ENCODE measurements at regions not wholly inside any gene's neighbourhood (a gene's known extent, or its start where the extent isn't known, plus 50 kb on each side); places are given as distances from the start of the nearest gene placed in this dataset.

DNA sequence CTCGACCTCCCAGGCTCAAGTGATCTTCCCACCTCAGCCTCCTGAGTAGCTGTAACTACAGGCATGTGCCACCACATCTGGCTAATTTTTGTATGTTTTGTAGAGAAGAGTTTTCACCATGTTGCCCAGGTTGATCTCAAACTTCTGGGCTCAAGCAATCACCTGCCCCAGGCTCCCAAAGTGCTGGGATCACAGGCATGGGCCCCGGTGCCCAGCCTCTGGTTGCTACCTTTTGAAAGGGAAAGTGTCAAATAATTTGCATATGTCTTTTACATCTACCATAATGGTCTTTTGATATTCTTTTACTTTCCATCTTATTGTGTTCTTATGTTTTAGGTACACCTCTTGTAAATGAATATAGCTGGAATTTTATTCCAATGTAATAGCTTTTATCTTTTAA lies 263.1 kb upstream of the FN1 start:
- Histone ChIP-seq H4K20me1 (ENCODE audit: control insufficient read depth, insufficient read depth) (no peaks in the 10 kb centered on the region), H2AFZ (ENCODE audit: control insufficient read depth, low read depth, low read length) (no peak overlapping the region), H3K4me1 (ENCODE audit: control insufficient read depth, insufficient read depth, low read length) (no peaks in the 10 kb centered on the region), H3K36me3 (ENCODE audit: control insufficient read depth in 2 of 2, insufficient read depth in 2 of 2, low read length in 1 of 2) (no peaks in the 10 kb centered on the region), H3K4me2 (ENCODE audit: control insufficient read depth, insufficient read depth) (no peak overlapping the region), H3K9me3 (replicated peaks; ENCODE audit: control insufficient read depth, insufficient read depth, low read length) (peaks cover 5% of the 10 kb centered on the region; the same call in 2 of the 3 replicates), H3K9ac (ENCODE audit: control insufficient read depth, insufficient read depth, low read length) (no peak overlapping the region), H3K27ac (ENCODE audit: control insufficient read depth, insufficient read depth) (no peak overlapping the region), H3K4me3 (no peak overlapping the region), H3K27me3 (replicated peaks in 1 of 2; ENCODE audit: control insufficient read depth in 2 of 2, insufficient read depth in 2 of 2, low read length in 1 of 2) (no peaks in the 10 kb centered on the region), H3K79me2 (ENCODE audit: control insufficient read depth, insufficient read depth, low read length) (no peaks in the 10 kb centered on the region)
- POLR2A ChIA-PET = interaction anchor here (0.7 kb wide), 1 partner anchor 87 kb away, joined by 3 read pairs; no protein-coding TSS in a partner anchor
- 21% methylated on average over 2 of the region's 2 CpGs for WGBS (ENCODE audit: insufficient coverage, insufficient replicate concordance, low lambda C conversion rate, missing lambda C conversion rate)
- no peak for ATAC-seq
- no TSS peak for BruUV-seq (replicated peaks)
- in situ Hi-C loops (cut with MboI) = no loop called here
- SMC1A ChIA-PET (ENCODE audit: uncharacterized antibody, unreplicated experiment) = interaction anchor here (1.0 to 1.8 kb wide), 3 partner anchors 10 to 196 kb away, joined by 3 to 7 read pairs (median 4); no protein-coding TSS in a partner anchor
- CTCF ChIA-PET = interaction anchor here (1.4 kb wide), 1 partner anchor 11 kb away, joined by 4 read pairs; no protein-coding TSS in a partner anchor
- no peak for TF ChIP-seq CREB1 (IDR thresholded peaks at IDR 0.05; ENCODE audit: low read depth)
- TF ChIP-seq, protein P1, sequence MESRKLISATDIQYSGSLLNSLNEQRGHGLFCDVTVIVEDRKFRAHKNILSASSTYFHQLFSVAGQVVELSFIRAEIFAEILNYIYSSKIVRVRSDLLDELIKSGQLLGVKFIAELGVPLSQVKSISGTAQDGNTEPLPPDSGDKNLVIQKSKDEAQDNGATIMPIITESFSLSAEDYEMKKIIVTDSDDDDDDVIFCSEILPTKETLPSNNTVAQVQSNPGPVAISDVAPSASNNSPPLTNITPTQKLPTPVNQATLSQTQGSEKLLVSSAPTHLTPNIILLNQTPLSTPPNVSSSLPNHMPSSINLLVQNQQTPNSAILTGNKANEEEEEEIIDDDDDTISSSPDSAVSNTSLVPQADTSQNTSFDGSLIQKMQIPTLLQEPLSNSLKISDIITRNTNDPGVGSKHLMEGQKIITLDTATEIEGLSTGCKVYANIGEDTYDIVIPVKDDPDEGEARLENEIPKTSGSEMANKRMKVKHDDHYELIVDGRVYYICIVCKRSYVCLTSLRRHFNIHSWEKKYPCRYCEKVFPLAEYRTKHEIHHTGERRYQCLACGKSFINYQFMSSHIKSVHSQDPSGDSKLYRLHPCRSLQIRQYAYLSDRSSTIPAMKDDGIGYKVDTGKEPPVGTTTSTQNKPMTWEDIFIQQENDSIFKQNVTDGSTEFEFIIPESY (IDR thresholded peaks at IDR 0.05) = no peak
- no peak for TF ChIP-seq ATF3 (IDR thresholded peaks at IDR 0.05; ENCODE audit: borderline replicate concordance, extremely low read depth, low read depth, low read length)
- FAIRE-seq = no peak
- intact Hi-C loops (cut with micrococcal nuclease; ENCODE audit: unreplicated experiment) = no loop called here
- RAD21 ChIA-PET (ENCODE audit: unreplicated experiment) = no interaction called here
- no peak for DNase-seq (ENCODE audit: low read depth, low spot score)

DNA sequence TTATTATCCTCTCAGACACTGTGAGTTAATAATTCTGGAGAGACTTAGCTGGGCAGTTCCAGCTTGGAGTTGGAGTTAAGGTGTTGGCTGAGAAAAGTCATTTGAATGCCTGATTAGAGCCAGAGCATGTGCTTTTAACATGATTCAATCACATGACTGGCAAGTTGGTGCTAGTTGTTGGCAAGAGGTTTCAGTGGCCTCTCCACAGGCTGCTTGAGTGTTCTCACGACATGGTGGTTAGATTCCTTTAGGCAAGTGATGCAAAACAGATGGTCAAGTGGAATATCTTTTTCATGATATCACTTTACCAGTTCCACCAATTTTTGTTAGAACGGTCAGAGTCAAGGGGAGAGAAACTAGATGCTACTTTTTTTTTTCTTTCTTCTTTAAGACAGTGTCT lies 262.7 kb upstream of the FN1 start:
- H3K27ac ChIP-seq (ENCODE audit: control insufficient read depth, insufficient read depth) = no peak overlapping the region
- intact Hi-C loops (cut with micrococcal nuclease; ENCODE audit: unreplicated experiment) = no loop called here

More for the DNA sequence above, 262.7 kb upstream of the FN1 start:
- CTCF ChIA-PET = interaction anchor here (1.4 kb wide), 1 partner anchor 10 kb away, joined by 4 read pairs; no protein-coding TSS in a partner anchor
- no peak for TF ChIP-seq SREBF2 (IDR thresholded peaks at IDR 0.05; ENCODE audit: low read length)
- TF ChIP-seq RAD51 (IDR thresholded peaks at IDR 0.05) = no peak
- no peak for TF ChIP-seq SMAD1 (IDR thresholded peaks at IDR 0.05; ENCODE audit: low read depth, partially characterized antibody)
- no peak for TF ChIP-seq SREBF1 (IDR thresholded peaks at IDR 0.05; ENCODE audit: low read length)
- TF ChIP-seq ELK1 (IDR thresholded peaks at IDR 0.05; ENCODE audit: low read depth, low read length) = no peak
- TF ChIP-seq, protein P2, sequence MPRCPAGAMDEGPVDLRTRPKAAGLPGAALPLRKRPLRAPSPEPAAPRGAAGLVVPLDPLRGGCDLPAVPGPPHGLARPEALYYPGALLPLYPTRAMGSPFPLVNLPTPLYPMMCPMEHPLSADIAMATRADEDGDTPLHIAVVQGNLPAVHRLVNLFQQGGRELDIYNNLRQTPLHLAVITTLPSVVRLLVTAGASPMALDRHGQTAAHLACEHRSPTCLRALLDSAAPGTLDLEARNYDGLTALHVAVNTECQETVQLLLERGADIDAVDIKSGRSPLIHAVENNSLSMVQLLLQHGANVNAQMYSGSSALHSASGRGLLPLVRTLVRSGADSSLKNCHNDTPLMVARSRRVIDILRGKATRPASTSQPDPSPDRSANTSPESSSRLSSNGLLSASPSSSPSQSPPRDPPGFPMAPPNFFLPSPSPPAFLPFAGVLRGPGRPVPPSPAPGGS (IDR thresholded peaks at IDR 0.05; ENCODE audit: borderline replicate concordance, insufficient read depth, low read depth, low read length, poor library complexity, severe bottlenecking) = no peak
- TF ChIP-seq JUND (IDR thresholded peaks at IDR 0.05; ENCODE audit: low read depth, low read length) = no peak
- TF ChIP-seq ZZZ3 (IDR thresholded peaks at IDR 0.05; ENCODE audit: control insufficient read depth, insufficient read length, low read depth) = no peak
- TF ChIP-seq ZNF24 (IDR thresholded peaks at IDR 0.05) = no peak
- TF ChIP-seq CBFB (IDR thresholded peaks at IDR 0.05; ENCODE audit: low read depth) = no peak
- no peak for FAIRE-seq
- WGBS (ENCODE audit: insufficient coverage, insufficient replicate concordance, low lambda C conversion rate, missing lambda C conversion rate) = 39% methylated on average over 2 of the region's 2 CpGs
- no peak for DNase-seq (ENCODE audit: low read depth, low spot score)
- H4K20me1 ChIP-seq (ENCODE audit: control insufficient read depth, insufficient read depth) = no peaks in the 10 kb centered on the region
- no peak overlapping the region for H3K9ac ChIP-seq (ENCODE audit: control insufficient read depth, insufficient read depth, low read length)
- RAD21 ChIA-PET (ENCODE audit: unreplicated experiment) = no interaction called here
- POLR2A ChIA-PET = no interaction called here
- H3K4me1 ChIP-seq (ENCODE audit: control insufficient read depth, insufficient read depth, low read length) = no peaks in the 10 kb centered on the region
- in situ Hi-C loops (cut with MboI) = no loop called here
- H2AFZ ChIP-seq (ENCODE audit: control insufficient read depth, low read depth, low read length) = no peak overlapping the region
- H3K4me3 ChIP-seq = no peak overlapping the region
- H3K4me2 ChIP-seq (ENCODE audit: control insufficient read depth, insufficient read depth) = no peak overlapping the region
- H3K9me3 ChIP-seq (replicated peaks; ENCODE audit: control insufficient read depth, insufficient read depth, low read length) = peaks cover 5% of the 10 kb centered on the region; the same call in 2 of the 3 replicates
- H3K79me2 ChIP-seq (ENCODE audit: control insufficient read depth, insufficient read depth, low read length) = no peaks in the 10 kb centered on the region
- ATAC-seq = no peak
- no TSS peak for BruUV-seq (replicated peaks)
- no peaks in the 10 kb centered on the region for H3K27me3 ChIP-seq (replicated peaks in 1 of 2; ENCODE audit: control insufficient read depth in 2 of 2, insufficient read depth in 2 of 2, low read length in 1 of 2)
- SMC1A ChIA-PET (ENCODE audit: uncharacterized antibody, unreplicated experiment) = interaction anchor here (1.0 to 1.8 kb wide), 3 partner anchors 9 to 196 kb away, joined by 3 to 7 read pairs (median 4); no protein-coding TSS in a partner anchor
- H3K36me3 ChIP-seq (ENCODE audit: control insufficient read depth in 2 of 2, insufficient read depth in 2 of 2, low read length in 1 of 2) = no peaks in the 10 kb centered on the region
